GM12891 (cell line): ENCODE measurements at regions not wholly inside any gene's neighbourhood (a gene's known extent, or its start where the extent isn't known, plus 50 kb on each side); places are given as distances from the start of the nearest gene placed in this dataset.

Source experiments
- POLR2A ChIP-seq: IDR thresholded peaks from 2 replicates; pipeline ENCODE4 v1.6.1; 2011; ENCODE audit warnings: low read depth, low read length, control low read depth
- POLR2AphosphoS5 ChIP-seq: IDR thresholded peaks from 2 replicates; pipeline ENCODE4 v1.6.1; 2011; ENCODE audit warnings: low read depth, low read length, control low read depth
- TAF1 ChIP-seq: IDR thresholded peaks from 2 replicates; pipeline ENCODE4 v1.6.1; 2011; ENCODE audit warnings: low read depth, low read length, control low read depth

GRCh38 chr6:40904583-40905194, 134.3 kb downstream of the UNC5CL start:
- TF ChIP-seq POLR2A (no peak), POLR2AphosphoS5 (no peak), TAF1 (no peak)
